SK-N-SH (cell line): ENCODE measurements at regions not wholly inside any gene's neighbourhood (a gene's known extent, or its start where the extent isn't known, plus 50 kb on each side); places are given as distances from the start of the nearest gene placed in this dataset.

ENCODE experiments used
- CTCF ChIA-PET: fragments of 300-600, 350-600 bp; formaldehyde crosslinking; extraction: SDS; loops from one replicate; lab custom pipeline; 2021; lab: Yijun Ruan, JAX
- POLR2A ChIA-PET: fragments of 350-600 bp; sonication (Branson Sonifier 250); formaldehyde crosslinking; extraction: SDS; loops from one replicate; lab custom pipeline; 2020; ENCODE audit warnings: antibody characterized with exemption, inconsistent platforms; lab: Yijun Ruan, JAX
- DNase-seq: peaks from one replicate; pipeline ENCODE4 v3.0.0; 2012
- H2AFZ ChIP-seq: fragments of 200-600 bp; sonication (generic); 2 replicates; pipeline ENCODE4 v1.8.1; 2016; ENCODE audit warnings: antibody characterized with exemption, mild to moderate bottlenecking, low read depth
- H3F3A ChIP-seq: fragments of 200-600 bp; sonication (generic); replicated peaks from 2 replicates; pipeline ENCODE3; 2016; ENCODE audit warnings: antibody characterized with exemption, mild to moderate bottlenecking; ENCODE audit not compliant: insufficient read depth
- H3K27ac ChIP-seq, 2 experiments: fragments of 200-500 bp in 1 of 2; fragments of 200-600 bp in 1 of 2; sonication (Bioruptor generic) in 1 of 2; sonication (generic), shearing (Covaris generic) in 1 of 2; 2 replicates each; pipeline versions ENCODE4 v1.5.1 to v1.6.1; 2014 to 2016; ENCODE audit warnings: low read depth in 2 of 2, inconsistent platforms in 1 of 2, low read length in 1 of 2, mild to moderate bottlenecking in 1 of 2, mixed read lengths in 1 of 2
- H3K27me3 ChIP-seq: fragments of 200-600 bp; sonication (generic), shearing (Covaris generic); 2 replicates; pipeline ENCODE4 v1.6.1; 2016; ENCODE audit warnings: mixed run types; ENCODE audit not compliant: insufficient read depth
- H3K36me3 ChIP-seq, 2 experiments: fragments of 200-500 bp in 1 of 2; fragments of 200-600 bp in 1 of 2; sonication (Bioruptor generic) in 1 of 2; sonication (generic) in 1 of 2; replicated peaks in 1 of 2; 2 replicates each; pipeline versions ENCODE3 to v1.5.1; 2014 to 2016; ENCODE audit warnings: low read length in 1 of 2, mild to moderate bottlenecking in 1 of 2; ENCODE audit not compliant: insufficient read depth in 2 of 2, control insufficient read depth in 1 of 2
- H3K4me1 ChIP-seq, 2 experiments: fragments of 200-500 bp in 1 of 2; fragments of 200-600 bp in 1 of 2; sonication (Bioruptor generic) in 1 of 2; sonication (generic), shearing (Covaris generic) in 1 of 2; 2 replicates each; pipeline versions ENCODE4 v1.5.1 to v1.6.1; 2014 to 2016; ENCODE audit warnings: low read depth in 1 of 2, low read length in 1 of 2, mixed run types in 1 of 2; ENCODE audit not compliant: insufficient read depth in 2 of 2, control insufficient read depth in 1 of 2
- H3K4me2 ChIP-seq: fragments of 200-600 bp; sonication (generic), shearing (Covaris generic); 2 replicates; pipeline ENCODE4 v1.6.1; 2017; ENCODE audit warnings: mixed run types
- H3K4me3 ChIP-seq, 2 experiments: fragments of 200-500 bp in 1 of 2; fragments of 200-600 bp in 1 of 2; sonication (Bioruptor generic) in 1 of 2; sonication (generic), shearing (Covaris generic) in 1 of 2; 2 replicates each; pipeline versions ENCODE4 v1.5.1 to v1.8.1; 2014 to 2016; ENCODE audit warnings: low read depth in 2 of 2, inconsistent platforms in 1 of 2, low read length in 1 of 2, mild to moderate bottlenecking in 1 of 2, mixed read lengths in 1 of 2, moderate library complexity in 1 of 2
- H3K79me2 ChIP-seq: fragments of 200-600 bp; sonication (generic); 2 replicates; pipeline ENCODE4 v1.8.1; 2017; ENCODE audit warnings: mild to moderate bottlenecking; ENCODE audit not compliant: insufficient read depth
- H3K9ac ChIP-seq: fragments of 200-600 bp; sonication (generic); 2 replicates; pipeline ENCODE4 v1.6.1; 2017; ENCODE audit warnings: mixed run types
- H3K9me2 ChIP-seq: fragments of 200-600 bp; sonication (generic); 2 replicates; pipeline ENCODE4 v1.6.1; 2017; ENCODE audit warnings: mixed run types
- H3K9me3 ChIP-seq: fragments of 200-600 bp; sonication (generic); 2 replicates; pipeline ENCODE4 v1.6.1; 2017; ENCODE audit warnings: mixed run types, mild to moderate bottlenecking, moderate library complexity
- H4K20me1 ChIP-seq: fragments of 200-600 bp; sonication (generic); 2 replicates; pipeline ENCODE4 v1.6.1; 2017; ENCODE audit warnings: mild to moderate bottlenecking, mixed run types; ENCODE audit not compliant: insufficient read depth
- CHD2 ChIP-seq: fragments of 150-350 bp; IDR thresholded peaks from 2 replicates; pipeline ENCODE4 v1.6.1; 2018; ENCODE audit warnings: low read length; ENCODE audit not compliant: partially characterized antibody
- ELF1 ChIP-seq: IDR thresholded peaks from 2 replicates; pipeline ENCODE4 v1.4.0; 2012
- FOXM1 ChIP-seq: IDR thresholded peaks from 2 replicates; pipeline ENCODE4 v1.4.0; 2012; ENCODE audit warnings: low read depth, mild to moderate bottlenecking
- GABPA ChIP-seq: IDR thresholded peaks from 2 replicates; pipeline ENCODE4 v1.4.0; 2012; ENCODE audit warnings: low read depth, mild to moderate bottlenecking
- GATA2 ChIP-seq: sonication (generic); formaldehyde crosslinking; IDR thresholded peaks from 2 replicates; pipeline ENCODE4 v1.5.0; 2020; ENCODE audit warnings: mild to moderate bottlenecking, missing genetic modification reagents
- MAX ChIP-seq: IDR thresholded peaks from 2 replicates; pipeline ENCODE4 v1.4.0; 2012; ENCODE audit warnings: low read depth
- NFIC ChIP-seq: IDR thresholded peaks from 2 replicates; pipeline ENCODE4 v1.4.0; 2012; ENCODE audit warnings: borderline replicate concordance
- NRF1 ChIP-seq: IDR thresholded peaks from 2 replicates; pipeline ENCODE4 v1.6.1; 2012; ENCODE audit warnings: low read depth, mild to moderate bottlenecking, low read length
- PBX3 ChIP-seq: IDR thresholded peaks from 2 replicates; pipeline ENCODE4; 2012
- RAD21 ChIP-seq: IDR thresholded peaks from 2 replicates; pipeline ENCODE4 v1.6.1; 2012; ENCODE audit warnings: mild to moderate bottlenecking, low read length
- SIN3A ChIP-seq: IDR thresholded peaks from 2 replicates; pipeline ENCODE4 v1.6.1; 2012; ENCODE audit warnings: low read depth, mild to moderate bottlenecking, low read length, moderate library complexity, borderline replicate concordance
- SMC3 ChIP-seq: IDR thresholded peaks from 2 replicates; pipeline ENCODE4 v1.6.1; 2012; ENCODE audit warnings: low read depth, low read length, improper control_type of control experiment
- TAF1 ChIP-seq: IDR thresholded peaks from 2 replicates; pipeline ENCODE4 v1.6.1; 2012; ENCODE audit warnings: low read depth, mild to moderate bottlenecking, low read length, moderate library complexity, borderline replicate concordance
- TCF12 ChIP-seq: IDR thresholded peaks from 2 replicates; pipeline ENCODE4 v1.4.0; 2012
- YY1 ChIP-seq: IDR thresholded peaks from 2 replicates; pipeline ENCODE4 v1.4.0; 2012; ENCODE audit warnings: low read depth, mild to moderate bottlenecking
- ZBTB33 ChIP-seq: IDR thresholded peaks from 2 replicates; pipeline ENCODE4 v1.4.0; 2012; ENCODE audit warnings: low read depth, borderline replicate concordance
- WGBS: methylation state at CpG from one replicate; pipeline ENCODE4 v1.1.6; 2017; ENCODE audit warnings: low lambda C conversion rate; 5-methylcytosine and 5-hydroxymethylcytosine counted together

- WGBS: 21% methylated on average over 5 of the region's 5 CpGs
- Histone ChIP-seq H3K9ac (no peak overlapping the region), H2AFZ (no peak overlapping the region), H4K20me1 (no peaks in the 10 kb centered on the region), H3K4me1 (no peaks in the 10 kb centered on the region), H3K9me3 (no peaks in the 10 kb centered on the region; the same call in 1 of the 2 replicates), H3K4me3 (no peak overlapping the region), H3K27ac (no peak overlapping the region), H3K4me2 (no peak overlapping the region), H3K79me2 (no peaks in the 10 kb centered on the region), H3F3A (no peaks in the 10 kb centered on the region), H3K27me3 (no peaks in the 10 kb centered on the region), H3K36me3 (no peaks in the 10 kb centered on the region), H3K9me2 (no peaks in the 10 kb centered on the region; the same call in 1 of the 2 replicates)
- ChIA-PET CTCF (no interaction called here), POLR2A (no interaction called here)
- TF ChIP-seq TAF1 (no peak), GATA2 (CRISPR knock-in tag) (no peak), SMC3 (no peak), YY1 (no peak), GABPA (no peak), ZBTB33 (no peak), MAX (no peak), NRF1 (no peak), CHD2 (no peak), SIN3A (no peak), ELF1 (no peak), PBX3 (no peak), TCF12 (no peak), FOXM1 (no peak)
- DNase-seq: no peak
These were observed 343.4 kb upstream of the GYPC start for GRCh38 chr2:126312579-126312978.

- Histone ChIP-seq H3K4me1 (no peaks in the 10 kb centered on the region), H3K36me3 (no peaks in the 10 kb centered on the region), H3K9me2 (no peaks in the 10 kb centered on the region), H3F3A (no peaks in the 10 kb centered on the region), H3K4me2 (no peak overlapping the region), H3K4me3 (no peak overlapping the region), H3K9me3 (no peaks in the 10 kb centered on the region), H4K20me1 (no peaks in the 10 kb centered on the region), H3K9ac (no peak overlapping the region), H3K27me3 (no peaks in the 10 kb centered on the region), H3K79me2 (no peaks in the 10 kb centered on the region), H2AFZ (no peak overlapping the region), H3K27ac (no peak overlapping the region)
- WGBS: 0% methylated on average over 1 of the region's 1 CpG
- ChIA-PET POLR2A (no interaction called here), CTCF (no interaction called here)
- DNase-seq: no peak
- TF ChIP-seq NFIC: no peak
- TF ChIP-seq RAD21: no peak
These were observed 340.1 kb upstream of the GYPC start for GRCh38 chr2:126315828-126316227.
